GM23338 (cell line): ENCODE measurements at regions not wholly inside any gene's neighbourhood (a gene's known extent, or its start where the extent isn't known, plus 50 kb on each side); places are given as distances from the start of the nearest gene placed in this dataset. TPM values are rescaled to one million over a fixed set of nuclear protein-coding genes. Genes with fewer than 3 reads are reported as not detected.

Experiments
- ATAC-seq: fragments of 200-7000 bp; cut with Tn5 transposase; 3 replicates; pipeline ENCODE4 v1.9.1; 2020
- DNase-seq: peaks from one replicate; pipeline ENCODE4 v3.0.0-alpha.2; 2015; ENCODE audit warnings: low spot score
- H2AFZ ChIP-seq: fragments of 200-600 bp; sonication (generic); 2 replicates; pipeline ENCODE4 v1.8.0; 2016; ENCODE audit warnings: antibody characterized with exemption, mild to moderate bottlenecking, moderate library complexity
- H3F3A ChIP-seq: fragments of 200-600 bp; sonication (generic); replicated peaks from 2 replicates; pipeline ENCODE4 v1.8.0; 2017; ENCODE audit warnings: antibody characterized with exemption, mixed run types, low read depth
- H3K27ac ChIP-seq: fragments of 200-600 bp; sonication (generic); 2 replicates; pipeline ENCODE4 v1.6.1; 2016; ENCODE audit warnings: low read depth
- H3K27me3 ChIP-seq: fragments of 200-600 bp; sonication (generic); 2 replicates; pipeline ENCODE4 v1.8.0; 2016; ENCODE audit warnings: mild to moderate bottlenecking, mixed run types, moderate library complexity; ENCODE audit not compliant: insufficient read depth
- H3K36me3 ChIP-seq: fragments of 200-600 bp; sonication (generic); 2 replicates; pipeline ENCODE4 v1.8.0; 2016; ENCODE audit warnings: mild to moderate bottlenecking; ENCODE audit not compliant: insufficient read depth
- H3K4me1 ChIP-seq: fragments of 200-600 bp; sonication (generic); 2 replicates; pipeline ENCODE4 v1.8.0; 2016; ENCODE audit warnings: mild to moderate bottlenecking, moderate library complexity; ENCODE audit not compliant: insufficient read depth
- H3K4me2 ChIP-seq: fragments of 200-600 bp; sonication (generic); 2 replicates; pipeline ENCODE4 v1.7.1; 2017; ENCODE audit warnings: mixed run types
- H3K4me3 ChIP-seq: fragments of 200-600 bp; sonication (generic); 2 replicates; pipeline ENCODE4 v1.6.1; 2016; ENCODE audit warnings: mixed run types
- H3K79me2 ChIP-seq: fragments of 200-600 bp; sonication (generic); replicated peaks from 2 replicates; pipeline ENCODE4 v1.8.0; 2017; ENCODE audit warnings: mild to moderate bottlenecking; ENCODE audit not compliant: insufficient read depth
- H3K9me2 ChIP-seq: fragments of 200-600 bp; sonication (generic); 2 replicates; pipeline ENCODE4 v1.8.0; 2017; ENCODE audit not compliant: insufficient read depth
- H4K20me1 ChIP-seq: fragments of 200-600 bp; sonication (generic); replicated peaks from 2 replicates; pipeline ENCODE4 v1.8.0; 2017; ENCODE audit warnings: mild to moderate bottlenecking; ENCODE audit not compliant: insufficient read depth
- H3K27ac Mint-ChIP-seq: 2 replicates; pipeline ENCODE4 v1.8.0; 2020; ENCODE audit warnings: inconsistent platforms, mild to moderate bottlenecking, moderate library complexity, mixed read lengths
- H3K27me3 Mint-ChIP-seq: 3 replicates; pipeline ENCODE4 v1.8.0; 2022; ENCODE audit warnings: low read depth, mild to moderate bottlenecking, moderate library complexity, mixed read lengths, inconsistent platforms; ENCODE audit not compliant: insufficient read depth, poor library complexity
- H3K36me3 Mint-ChIP-seq: 3 replicates; pipeline ENCODE4 v1.8.0; 2021; ENCODE audit warnings: low read depth, mild to moderate bottlenecking, inconsistent platforms, moderate library complexity, mixed read lengths
- H3K4me1 Mint-ChIP-seq: 3 replicates; pipeline ENCODE4 v1.8.0; 2020; ENCODE audit warnings: mild to moderate bottlenecking, inconsistent platforms, mixed read lengths
- H3K4me3 Mint-ChIP-seq: 3 replicates; pipeline ENCODE4 v1.8.0; 2021; ENCODE audit warnings: moderate library complexity, mild to moderate bottlenecking, inconsistent platforms, mixed read lengths
- H3K9me3 Mint-ChIP-seq: 3 replicates; pipeline ENCODE4 v1.8.0; 2020; ENCODE audit warnings: moderate library complexity, mild to moderate bottlenecking, inconsistent platforms, mixed read lengths
- EZH2phosphoT487 ChIP-seq: fragments of 200-600 bp; sonication (generic); IDR thresholded peaks from one replicate; pipeline ENCODE4 v1.8.1; 2018; ENCODE audit warnings: antibody characterized with exemption; ENCODE audit not compliant: unreplicated experiment
- JUNB ChIP-seq: IDR thresholded peaks from one replicate; pipeline ENCODE4 v1.6.1; 2016; ENCODE audit warnings: antibody characterized with exemption; ENCODE audit not compliant: unreplicated experiment
- NANOG ChIP-seq: IDR thresholded peaks from 2 replicates; pipeline ENCODE4 v1.6.1; 2016; ENCODE audit warnings: antibody characterized with exemption, borderline replicate concordance
- POLR2AphosphoS5 ChIP-seq: IDR thresholded peaks from 2 replicates; pipeline ENCODE4 v1.6.1; 2016; ENCODE audit warnings: antibody characterized with exemption, low read depth
- REST ChIP-seq: IDR thresholded peaks from one replicate; pipeline ENCODE4 v1.6.1; 2018; ENCODE audit warnings: antibody characterized with exemption; ENCODE audit not compliant: unreplicated experiment
- STAT1 ChIP-seq: IDR thresholded peaks from one replicate; pipeline ENCODE4 v1.6.1; 2016; ENCODE audit warnings: antibody characterized with exemption; ENCODE audit not compliant: unreplicated experiment
- ZNF114 ChIP-seq: fragments of 250-450 bp; sonication (Bioruptor Pico); IDR thresholded peaks from 2 replicates; pipeline ENCODE4 v1.5.0; 2020; ENCODE audit warnings: mild to moderate bottlenecking, moderate library complexity
- ZNF331 ChIP-seq: fragments of 250-450 bp; sonication (Bioruptor Pico); IDR thresholded peaks from 2 replicates; pipeline ENCODE4 v1.5.0; 2020; ENCODE audit warnings: low read depth, mild to moderate bottlenecking, moderate library complexity
- ZNF462 ChIP-seq: fragments of 250-450 bp; sonication (Bioruptor Pico); IDR thresholded peaks from 2 replicates; pipeline ENCODE4 v1.5.0; 2020; ENCODE audit warnings: mild to moderate bottlenecking, moderate library complexity
- small RNA-seq: library from RNA; depleted of rRNA; stranded (forward); fragments of <200 nt; gene quantifications from one replicate; pipeline ENCODE3, GENCODE V24; 2014; ENCODE audit warnings: low replicate concordance

- no peak for TF ChIP-seq POLR2AphosphoS5
- no peak for TF ChIP-seq REST
- TF ChIP-seq ZNF114 (CRISPR knock-in tag), result no peak
- no peak for TF ChIP-seq STAT1
- no peak for TF ChIP-seq JUNB
- no peak for TF ChIP-seq EZH2phosphoT487
- TF ChIP-seq ZNF331 (CRISPR knock-in tag), result no peak
- TF ChIP-seq NANOG, result no peak
- no peak for TF ChIP-seq ZNF462 (CRISPR knock-in tag)
- H3K4me3 Mint-ChIP-seq, result no peak overlapping the region
- Histone ChIP-seq H3K4me1 (0 out of 2 replicates have a peak, but pooled peaks cover 2% of the 10 kb centered on the region), H2AFZ (no peak overlapping the region), H3F3A (no peaks in the 10 kb centered on the region), H3K27ac (no peak overlapping the region), H3K79me2 (no peaks in the 10 kb centered on the region), H3K9me2 (0 out of 2 replicates have a peak, but pooled peaks cover 2% of the 10 kb centered on the region), H3K27me3 (no peaks in the 10 kb centered on the region), H3K36me3 (no peaks in the 10 kb centered on the region), H3K4me2 (no peak overlapping the region), H3K4me3 (no peak overlapping the region), H4K20me1 (no peaks in the 10 kb centered on the region)
- H3K36me3 Mint-ChIP-seq, result no peaks in the 10 kb centered on the region; the same call in 2 of the 3 replicates
- no peak overlapping the region for H3K27ac Mint-ChIP-seq
- DNase-seq, result no peak
- ATAC-seq, result no peak
- H3K9me3 Mint-ChIP-seq, result no peaks in the 10 kb centered on the region
- peaks cover 2% of the 10 kb centered on the region for H3K27me3 Mint-ChIP-seq
- peaks cover 2% of the 10 kb centered on the region; the same call in 2 of the 3 replicates for H3K4me1 Mint-ChIP-seq
Observed at GRCh38 chr1:221791846-221792245, 50.0 kb upstream of the DUSP10 start.

Small RNA genes in the stretch of these regions (small RNA-seq; reads per million reads assigned to genes)
- gene RNU6-403P, result not detected
